Prostate gland (tissue), 2 donors: ENCODE measurements at regions not wholly inside any gene's neighbourhood (a gene's known extent, or its start where the extent isn't known, plus 50 kb on each side); places are given as distances from the start of the nearest gene placed in this dataset.
"Not testable (repeated sequence)": the region's sequence is repeated elsewhere in the genome, so short reads cannot be mapped to it uniquely, and the experiment has no call there.

ENCODE experiments used
- DNase-seq: peaks from one replicate; pipeline ENCODE4 v3.0.0-alpha.2; 2019; ENCODE audit warnings: low spot score
- H3K27ac ChIP-seq, 2 donors: fragments of 200-600 bp; sonication (generic); 2 replicates each; pipeline ENCODE4 v1.5.1; 2017 to 2019
- H3K27me3 ChIP-seq: fragments of 200-600 bp; sonication (generic); replicated peaks from 2 replicates; pipeline ENCODE4 v1.5.1; 2019; ENCODE audit not compliant: insufficient read depth
- H3K36me3 ChIP-seq, 2 donors: fragments of 200-600 bp; sonication (generic); 1 replicate in 1 of 2; 2 replicates in 1 of 2; pipeline versions ENCODE4 v1.5.1 to v1.8.1; 2017 to 2019
- H3K4me1 ChIP-seq: fragments of 200-600 bp; sonication (generic); replicated peaks from 2 replicates; pipeline ENCODE4 v1.5.1; 2019
- H3K4me3 ChIP-seq, 2 donors: fragments of 200-600 bp; sonication (generic); 2 replicates each; pipeline ENCODE4 v1.5.1; 2017 to 2019
- H3K9me3 ChIP-seq: fragments of 200-600 bp; sonication (generic); 2 replicates; pipeline ENCODE4 v1.5.1; 2017
- POLR2A ChIP-seq: fragments of 450-650 bp; IDR thresholded peaks from one replicate; pipeline ENCODE4 v1.6.1; 2016; ENCODE audit warnings: antibody characterized with exemption, mild to moderate bottlenecking
- POLR2AphosphoS5 ChIP-seq: sonication (generic); formaldehyde crosslinking; IDR thresholded peaks from one replicate; pipeline ENCODE4 v1.6.1; 2017; ENCODE audit warnings: antibody characterized with exemption
- WGBS: methylation state at CpG from one replicate; pipeline ENCODE4 v1.1.5; 2018; 5-methylcytosine and 5-hydroxymethylcytosine counted together
- intact Hi-C: fragments of 100-400 bp; cut with DNase I; formaldehyde crosslinking; loops from one replicate; pipeline ENCODE4 v1.14.2; 2022
- TF ChIP-seq, protein P1 (sequence below), 4 experiments: fragments of 200-600 bp in 2 of 4; fragments of 450-650 bp in 2 of 4; sonication (generic) in 2 of 4; IDR thresholded peaks; 1 replicate in 3 of 4; 2 replicates in 1 of 4; pipeline ENCODE4 v1.5.1; 2016 to 2019; ENCODE audit warnings: antibody characterized with exemption in 4 of 4, mild to moderate bottlenecking in 2 of 4, moderate library complexity in 2 of 4

- 97% methylated on average over 4 of the region's 4 CpGs for WGBS
- H3K27me3 ChIP-seq, result no peaks in the 10 kb centered on the region
- DNase-seq, result no peak
- H3K9me3 ChIP-seq, result no peaks in the 10 kb centered on the region
- no peak overlapping the region for H3K27ac ChIP-seq
- H3K4me3 ChIP-seq, result no peak overlapping the region
- TF ChIP-seq, protein P1, sequence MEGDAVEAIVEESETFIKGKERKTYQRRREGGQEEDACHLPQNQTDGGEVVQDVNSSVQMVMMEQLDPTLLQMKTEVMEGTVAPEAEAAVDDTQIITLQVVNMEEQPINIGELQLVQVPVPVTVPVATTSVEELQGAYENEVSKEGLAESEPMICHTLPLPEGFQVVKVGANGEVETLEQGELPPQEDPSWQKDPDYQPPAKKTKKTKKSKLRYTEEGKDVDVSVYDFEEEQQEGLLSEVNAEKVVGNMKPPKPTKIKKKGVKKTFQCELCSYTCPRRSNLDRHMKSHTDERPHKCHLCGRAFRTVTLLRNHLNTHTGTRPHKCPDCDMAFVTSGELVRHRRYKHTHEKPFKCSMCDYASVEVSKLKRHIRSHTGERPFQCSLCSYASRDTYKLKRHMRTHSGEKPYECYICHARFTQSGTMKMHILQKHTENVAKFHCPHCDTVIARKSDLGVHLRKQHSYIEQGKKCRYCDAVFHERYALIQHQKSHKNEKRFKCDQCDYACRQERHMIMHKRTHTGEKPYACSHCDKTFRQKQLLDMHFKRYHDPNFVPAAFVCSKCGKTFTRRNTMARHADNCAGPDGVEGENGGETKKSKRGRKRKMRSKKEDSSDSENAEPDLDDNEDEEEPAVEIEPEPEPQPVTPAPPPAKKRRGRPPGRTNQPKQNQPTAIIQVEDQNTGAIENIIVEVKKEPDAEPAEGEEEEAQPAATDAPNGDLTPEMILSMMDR (IDR thresholded peaks at IDR 0.05), result no peak
- no peak for TF ChIP-seq POLR2AphosphoS5
- no peak for TF ChIP-seq POLR2A
- H3K4me1 ChIP-seq, result no peaks in the 10 kb centered on the region
- intact Hi-C loops, result no loop called here
- no peaks in the 10 kb centered on the region for H3K36me3 ChIP-seq
Measured at GRCh38 chr14:37776791-37777499, 181.5 kb downstream of the TTC6 start.

DNA sequence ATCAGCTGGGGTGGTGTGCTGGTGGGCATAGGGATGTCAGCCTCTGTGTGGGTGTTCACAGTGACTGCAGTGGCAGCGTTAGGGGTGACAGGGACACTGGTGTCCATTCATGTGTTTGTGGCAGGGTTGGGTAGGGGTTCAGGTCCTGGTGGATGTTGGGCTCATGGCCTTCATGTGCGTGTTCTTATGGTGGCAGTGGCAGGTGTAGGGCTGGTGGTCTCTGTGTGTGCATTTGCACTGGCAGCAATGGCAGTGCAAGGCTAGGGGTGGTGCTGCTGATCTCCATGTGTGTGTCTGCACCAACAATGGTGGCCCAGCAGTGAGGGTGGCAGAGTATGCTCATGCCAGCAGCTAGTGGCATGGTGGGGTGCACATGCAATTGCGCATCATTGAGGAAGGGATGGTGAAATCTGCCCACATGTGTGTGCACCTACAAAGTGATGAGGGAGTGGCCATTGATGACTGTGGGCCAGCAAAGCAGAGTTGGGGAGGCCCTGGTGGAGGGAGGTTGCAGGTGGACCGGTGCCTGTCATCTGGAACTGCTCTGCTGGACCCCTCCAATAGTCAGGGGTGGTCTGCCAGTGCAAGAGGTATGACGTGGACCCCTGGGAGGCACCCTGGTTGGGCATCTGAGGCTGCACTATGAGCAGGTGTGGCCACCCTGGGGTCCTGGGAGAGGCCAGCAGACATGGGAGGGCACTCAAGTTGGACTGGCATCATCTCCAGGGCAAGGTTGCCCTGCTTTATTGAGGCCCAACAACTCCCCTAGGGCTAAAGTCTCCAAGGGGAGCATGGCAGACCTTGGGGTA is 182.9 kb downstream of the TTC6 start:
- Histone ChIP-seq H3K9me3 (no peaks in the 10 kb centered on the region), H3K27me3 (no peaks in the 10 kb centered on the region), H3K4me1 (no peaks in the 10 kb centered on the region), H3K27ac (no peak overlapping the region), H3K4me3 (no peak overlapping the region), H3K36me3 (no peaks in the 10 kb centered on the region)
- DNase-seq, result no peak
- intact Hi-C loops, result no loop called here
- WGBS, result 93% methylated on average over 5 of the region's 5 CpGs
- no peak for TF ChIP-seq POLR2AphosphoS5
- TF ChIP-seq POLR2A, result no peak
- TF ChIP-seq, protein P1 (IDR thresholded peaks at IDR 0.05), result no peak

DNA sequence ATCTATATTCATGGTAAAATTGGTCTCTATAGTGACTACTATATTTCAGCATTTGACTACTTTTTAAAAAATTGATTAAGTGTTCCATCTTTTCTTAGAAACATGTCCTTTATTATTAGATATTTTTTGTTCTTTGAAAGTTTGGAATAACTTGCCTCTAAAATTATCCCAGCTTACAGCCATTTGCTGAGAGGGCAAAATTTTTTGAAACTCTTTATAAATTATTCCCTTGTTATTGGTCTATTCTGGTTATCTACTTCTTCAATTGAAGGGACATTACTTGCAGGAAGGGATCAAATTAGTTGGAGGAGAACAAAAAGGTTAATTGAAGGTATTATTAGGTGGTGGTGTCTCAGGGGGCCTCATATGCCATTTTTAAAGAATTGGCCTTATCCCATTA is 184.1 kb downstream of the TTC6 start:
- no peak overlapping the region for H3K27ac ChIP-seq

GRCh38 chr14:37780731-37781130 is 185.3 kb downstream of the TTC6 start:
- H3K9me3 ChIP-seq, H3K27me3 ChIP-seq, H3K27ac ChIP-seq, H3K36me3 ChIP-seq, intact Hi-C loops, H3K4me1 ChIP-seq, DNase-seq, H3K4me3 ChIP-seq: not testable (repeated sequence)
- WGBS, result 97% methylated on average over 4 of the region's 4 CpGs

More for the DNA sequence above, 184.1 kb downstream of the TTC6 start:
- no peaks in the 10 kb centered on the region for H3K4me1 ChIP-seq
- no peaks in the 10 kb centered on the region for H3K36me3 ChIP-seq
- no peak overlapping the region for H3K4me3 ChIP-seq
- H3K9me3 ChIP-seq, result no peaks in the 10 kb centered on the region
- TF ChIP-seq POLR2A, result no peak
- no peak for TF ChIP-seq POLR2AphosphoS5
- TF ChIP-seq, protein P1 (IDR thresholded peaks at IDR 0.05), result no peak
- no peaks in the 10 kb centered on the region for H3K27me3 ChIP-seq
- DNase-seq, result no peak
- intact Hi-C loops, result no loop called here

- H3K27me3 ChIP-seq, intact Hi-C loops, H3K4me3 ChIP-seq, DNase-seq, H3K36me3 ChIP-seq, H3K27ac ChIP-seq, H3K4me1 ChIP-seq, H3K9me3 ChIP-seq: not testable (repeated sequence)
- 86% methylated on average over 3 of the region's 3 CpGs for WGBS
Measured at GRCh38 chr14:37784203-37784826, 188.9 kb downstream of the TTC6 start.

- intact Hi-C loops, H3K27ac ChIP-seq, H3K36me3 ChIP-seq, H3K9me3 ChIP-seq, DNase-seq, H3K4me3 ChIP-seq, H3K27me3 ChIP-seq, H3K4me1 ChIP-seq: not testable (repeated sequence)
Measured at GRCh38 chr14:37784827-37785223, 189.4 kb downstream of the TTC6 start.

DNA sequence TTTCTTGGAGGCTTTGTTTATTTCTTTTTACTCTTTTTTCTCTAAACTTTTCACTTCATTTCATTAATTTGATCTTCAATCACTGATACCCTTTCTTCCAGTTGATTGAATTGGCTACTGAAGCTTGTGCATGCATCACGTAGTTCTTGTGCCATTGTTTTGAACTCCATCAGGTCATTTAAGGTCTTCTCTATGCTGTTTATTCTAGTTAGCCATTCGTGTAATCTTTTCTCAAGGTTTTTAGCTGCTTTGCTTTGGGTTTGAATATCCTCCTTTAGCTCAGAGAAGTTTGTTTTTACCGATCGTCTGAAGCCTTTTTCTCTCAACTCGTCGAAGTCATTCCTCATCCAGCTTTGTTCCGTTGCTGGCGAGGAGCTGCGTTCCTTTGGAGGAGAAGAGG is 189.9 kb downstream of the TTC6 start:
- H3K4me1 ChIP-seq, intact Hi-C loops, H3K36me3 ChIP-seq, H3K4me3 ChIP-seq, H3K27ac ChIP-seq, H3K9me3 ChIP-seq, H3K27me3 ChIP-seq, DNase-seq: not testable (repeated sequence)
- 92% methylated on average over 9 of the region's 9 CpGs for WGBS

- H3K9me3 ChIP-seq, DNase-seq, H3K27ac ChIP-seq, intact Hi-C loops, H3K4me1 ChIP-seq, H3K27me3 ChIP-seq, H3K36me3 ChIP-seq, H3K4me3 ChIP-seq: not testable (repeated sequence)
- 81% methylated on average over 14 of the region's 14 CpGs for WGBS
Measured at GRCh38 chr14:37786114-37786625, 190.7 kb downstream of the TTC6 start.
